ENCODE measurements at regions not wholly inside any gene's neighbourhood (a gene's known extent, or its start where the extent isn't known, plus 50 kb on each side); places are given as distances from the start of the nearest gene placed in this dataset.

GRCh38 chr2:5077479-5078089 is 614.6 kb upstream of the SOX11 start:
- H3K36me3 ChIP-seq (ENCODE audit: low read depth, missing control alignments) = no peaks in the 10 kb centered on the region
- no peak for TF ChIP-seq CTCF (IDR thresholded peaks at IDR 0.05)
- no peaks in the 10 kb centered on the region for H3K4me1 ChIP-seq
- H3K27ac ChIP-seq = no peak overlapping the region
- no peak for DNase-seq
- 57 to 65% methylated on average over 4 of the region's 4 CpGs for WGBS, 2 donors
- intact Hi-C loops (cut with DNase I; ENCODE audit: low total_unique reads) = no loop called here
- no peaks in the 10 kb centered on the region for H3K27me3 ChIP-seq
- no peak overlapping the region for H3K4me3 ChIP-seq
- H3K9me3 ChIP-seq = no peaks in the 10 kb centered on the region

- H3K4me1 ChIP-seq = no peaks in the 10 kb centered on the region
- no peak overlapping the region for H3K4me3 ChIP-seq
- intact Hi-C loops (cut with DNase I; ENCODE audit: low total_unique reads) = no loop called here
- 76 to 80% methylated on average over 3 of the region's 3 CpGs for WGBS, 2 donors
- TF ChIP-seq CTCF (IDR thresholded peaks at IDR 0.05) (no peak), POLR2A (IDR thresholded peaks at IDR 0.05) (no peak)
- no peaks in the 10 kb centered on the region for H3K36me3 ChIP-seq (ENCODE audit: low read depth, missing control alignments)
- H3K27ac ChIP-seq = no peak overlapping the region
- DNase-seq = no peak
- no peaks in the 10 kb centered on the region for H3K27me3 ChIP-seq
- no peaks in the 10 kb centered on the region for H3K9me3 ChIP-seq
Measured at GRCh38 chr2:5083402-5083801, 608.8 kb upstream of the SOX11 start.

GRCh38 chr2:5089409-5089808 is 602.8 kb upstream of the SOX11 start:
- TF ChIP-seq POLR2A (IDR thresholded peaks at IDR 0.05) = no peak
- Histone ChIP-seq H3K4me1 (no peaks in the 10 kb centered on the region), H3K27ac (no peak overlapping the region), H3K27me3 (no peaks in the 10 kb centered on the region), H3K36me3 (ENCODE audit: low read depth, missing control alignments) (no peaks in the 10 kb centered on the region), H3K9me3 (no peaks in the 10 kb centered on the region), H3K4me3 (no peak overlapping the region)
- WGBS, 2 donors = 77 to 85% methylated on average over 5 of the region's 5 CpGs
- intact Hi-C loops (cut with DNase I; ENCODE audit: low total_unique reads) = no loop called here
- DNase-seq = no peak

GRCh38 chr2:5093056-5093455 is 599.1 kb upstream of the SOX11 start:
- TF ChIP-seq CTCF (IDR thresholded peaks at IDR 0.05) (no peak), POLR2A (IDR thresholded peaks at IDR 0.05) (no peak)
- H3K4me3 ChIP-seq = no peak overlapping the region
- H3K36me3 ChIP-seq (ENCODE audit: low read depth, missing control alignments) = no peaks in the 10 kb centered on the region
- intact Hi-C loops (cut with DNase I; ENCODE audit: low total_unique reads) = no loop called here
- no peaks in the 10 kb centered on the region for H3K4me1 ChIP-seq
- H3K9me3 ChIP-seq = no peaks in the 10 kb centered on the region
- no peak overlapping the region for H3K27ac ChIP-seq
- H3K27me3 ChIP-seq = no peaks in the 10 kb centered on the region
- no peak for DNase-seq

GRCh38 chr2:5093518-5093917 is 598.7 kb upstream of the SOX11 start:
- Histone ChIP-seq H3K27ac (no peak overlapping the region), H3K36me3 (ENCODE audit: low read depth, missing control alignments) (no peaks in the 10 kb centered on the region), H3K27me3 (no peaks in the 10 kb centered on the region), H3K9me3 (no peaks in the 10 kb centered on the region), H3K4me3 (no peak overlapping the region), H3K4me1 (no peaks in the 10 kb centered on the region)
- WGBS, 2 donors = 78 to 85% methylated on average over 8 of the region's 8 CpGs
- intact Hi-C loops (cut with DNase I; ENCODE audit: low total_unique reads) = no loop called here
- DNase-seq = no peak
- no peak for TF ChIP-seq CTCF (IDR thresholded peaks at IDR 0.05)
- TF ChIP-seq POLR2A (IDR thresholded peaks at IDR 0.05) = no peak
